ENCODE measurements at regions not wholly inside any gene's neighbourhood (a gene's known extent, or its start where the extent isn't known, plus 50 kb on each side); places are given as distances from the start of the nearest gene placed in this dataset.

- Histone ChIP-seq H3K36me3 (ENCODE audit: low read depth, low read length) (no peaks in the 10 kb centered on the region), H3K4me3 (ENCODE audit: low read length) (no peak overlapping the region), H3F3A (ENCODE audit: low read length, unreplicated experiment) (no peaks in the 10 kb centered on the region), H3K4me1 (ENCODE audit: insufficient read depth, low read length) (no peaks in the 10 kb centered on the region), H3K4me2 (ENCODE audit: low read length) (no peak overlapping the region), H3K9me2 (replicated peaks; ENCODE audit: low read length) (no peaks in the 10 kb centered on the region), H3K9me3 (ENCODE audit: low read length) (no peaks in the 10 kb centered on the region), H4K20me1 (ENCODE audit: low read length) (no peaks in the 10 kb centered on the region), H2AFZ (ENCODE audit: low read length) (no peak overlapping the region), H3K27ac (ENCODE audit: low read length) (no peak overlapping the region), H3K79me2 (ENCODE audit: low read length) (no peaks in the 10 kb centered on the region), H3K27me3 (ENCODE audit: low read length) (peaks cover 82% of the 10 kb centered on the region), H3K9ac (ENCODE audit: low read length) (no peak overlapping the region)
- ATAC-seq = no peak
- intact Hi-C loops (cut with micrococcal nuclease) = no loop called here
- POLR2A ChIA-PET (ENCODE audit: unreplicated experiment) = no interaction called here
- TF ChIP-seq CTCF (conservative IDR thresholded peaks at IDR 0.05; ENCODE audit: low read depth, low read length) (no peak), EZH2 (IDR thresholded peaks at IDR 0.05; ENCODE audit: low read length, unreplicated experiment) (no peak), EZH2phosphoT487 (IDR thresholded peaks at IDR 0.05; ENCODE audit: borderline replicate concordance, low read length) (no peak)
- no peak for DNase-seq
- BruUV-seq (replicated peaks) = no TSS peak
- CTCF ChIA-PET = no interaction called here
These were observed 62.3 kb upstream of the IGF1R start for GRCh38 chr15:98586066-98586465.

GRCh38 chr15:98592136-98592535, 56.2 kb upstream of the IGF1R start:
- no peak overlapping the region for H3K4me2 ChIP-seq (ENCODE audit: low read length)
- intact Hi-C loops (cut with micrococcal nuclease) = no loop called here
- TF ChIP-seq EZH2phosphoT487 (IDR thresholded peaks at IDR 0.05; ENCODE audit: borderline replicate concordance, low read length) = no peak
- TF ChIP-seq EZH2 (IDR thresholded peaks at IDR 0.05; ENCODE audit: low read length, unreplicated experiment) = no peak
- no peak for TF ChIP-seq CTCF (conservative IDR thresholded peaks at IDR 0.05; ENCODE audit: low read depth, low read length)
- no peaks in the 10 kb centered on the region for H4K20me1 ChIP-seq (ENCODE audit: low read length)
- no peaks in the 10 kb centered on the region for H3K9me2 ChIP-seq (replicated peaks; ENCODE audit: low read length)
- no peak overlapping the region for H3K27ac ChIP-seq (ENCODE audit: low read length)
- H3K4me3 ChIP-seq (ENCODE audit: low read length) = no peak overlapping the region
- H3K79me2 ChIP-seq (ENCODE audit: low read length) = no peaks in the 10 kb centered on the region
- H3F3A ChIP-seq (ENCODE audit: low read length, unreplicated experiment) = no peaks in the 10 kb centered on the region
- ChIA-PET CTCF (no interaction called here), POLR2A (ENCODE audit: unreplicated experiment) (no interaction called here)
- BruUV-seq (replicated peaks) = no TSS peak
- H3K9me3 ChIP-seq (ENCODE audit: low read length) = no peaks in the 10 kb centered on the region
- H3K27me3 ChIP-seq (ENCODE audit: low read length) = peaks cover 66% of the 10 kb centered on the region
- H2AFZ ChIP-seq (ENCODE audit: low read length) = no peak overlapping the region
- no peak overlapping the region for H3K9ac ChIP-seq (ENCODE audit: low read length)
- ATAC-seq (no peak), DNase-seq (no peak)
- no peaks in the 10 kb centered on the region for H3K4me1 ChIP-seq (ENCODE audit: insufficient read depth, low read length)
- no peaks in the 10 kb centered on the region for H3K36me3 ChIP-seq (ENCODE audit: low read depth, low read length)

GRCh38 chr15:98596131-98596530, 52.2 kb upstream of the IGF1R start:
- Histone ChIP-seq H3F3A (ENCODE audit: low read length, unreplicated experiment) (no peaks in the 10 kb centered on the region), H3K36me3 (ENCODE audit: low read depth, low read length) (no peaks in the 10 kb centered on the region), H4K20me1 (ENCODE audit: low read length) (no peaks in the 10 kb centered on the region), H3K79me2 (ENCODE audit: low read length) (no peaks in the 10 kb centered on the region), H3K27me3 (ENCODE audit: low read length) (peaks cover 67% of the 10 kb centered on the region), H2AFZ (ENCODE audit: low read length) (no peak overlapping the region), H3K4me1 (ENCODE audit: insufficient read depth, low read length) (no peaks in the 10 kb centered on the region), H3K9me2 (replicated peaks; ENCODE audit: low read length) (no peaks in the 10 kb centered on the region), H3K27ac (ENCODE audit: low read length) (no peak overlapping the region), H3K4me3 (ENCODE audit: low read length) (no peak overlapping the region), H3K9me3 (ENCODE audit: low read length) (no peaks in the 10 kb centered on the region), H3K9ac (ENCODE audit: low read length) (no peak overlapping the region), H3K4me2 (ENCODE audit: low read length) (no peak overlapping the region)
- TF ChIP-seq CTCF (conservative IDR thresholded peaks at IDR 0.05; ENCODE audit: low read depth, low read length) (no peak), EZH2 (IDR thresholded peaks at IDR 0.05; ENCODE audit: low read length, unreplicated experiment) (no peak), EZH2phosphoT487 (IDR thresholded peaks at IDR 0.05; ENCODE audit: borderline replicate concordance, low read length) (no peak)
- POLR2A ChIA-PET (ENCODE audit: unreplicated experiment) = no interaction called here
- CTCF ChIA-PET = no interaction called here
- no peak for ATAC-seq
- no peak for DNase-seq
- no TSS peak for BruUV-seq (replicated peaks)
- intact Hi-C loops (cut with micrococcal nuclease) = no loop called here
